Ureter (tissue), 1 donor: ENCODE measurements at regions not wholly inside any gene's neighbourhood (a gene's known extent, or its start where the extent isn't known, plus 50 kb on each side); places are given as distances from the start of the nearest gene placed in this dataset.

Experiments used
- DNase-seq: peaks from one replicate; pipeline ENCODE4 v3.0.0-alpha.2; 2020; ENCODE audit warnings: low spot score
- donor health status: DM: yes; HTN: yes; CAD: no.

DNA sequence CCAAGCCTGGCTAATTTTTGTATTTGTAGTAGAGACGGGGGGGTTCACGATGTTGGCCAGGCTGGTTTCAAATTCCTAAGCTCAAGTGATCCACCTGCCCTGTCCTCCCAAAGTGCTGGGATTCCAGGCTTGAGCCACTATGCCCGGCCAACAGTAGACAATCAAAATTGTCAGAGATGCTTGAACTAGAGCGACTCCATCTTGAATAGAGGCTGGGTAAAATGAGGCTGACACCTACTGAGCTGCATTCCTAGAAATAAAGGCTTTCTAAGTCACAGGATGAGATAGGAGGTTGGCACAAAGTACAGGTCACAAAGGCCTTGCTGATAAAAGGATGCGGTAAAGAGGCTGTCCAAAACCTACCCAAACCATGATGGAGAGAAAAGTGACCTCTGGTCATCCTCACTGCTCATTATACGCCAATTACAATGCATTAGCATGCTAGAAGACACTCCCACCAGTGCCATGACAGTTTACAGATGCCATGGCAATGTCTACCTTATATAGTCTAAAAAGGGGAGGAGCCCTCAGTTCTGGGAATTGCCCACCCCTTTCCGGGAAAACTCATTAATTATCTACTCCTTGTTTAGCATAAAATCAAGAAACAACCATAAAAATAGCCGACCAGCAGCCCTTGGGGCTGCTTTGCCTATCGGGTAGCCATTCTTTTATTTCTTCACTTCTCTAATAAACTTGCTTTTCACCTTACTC lies 134.5 kb downstream of the BAMBI start:
- DNase-seq: no peak

DNA sequence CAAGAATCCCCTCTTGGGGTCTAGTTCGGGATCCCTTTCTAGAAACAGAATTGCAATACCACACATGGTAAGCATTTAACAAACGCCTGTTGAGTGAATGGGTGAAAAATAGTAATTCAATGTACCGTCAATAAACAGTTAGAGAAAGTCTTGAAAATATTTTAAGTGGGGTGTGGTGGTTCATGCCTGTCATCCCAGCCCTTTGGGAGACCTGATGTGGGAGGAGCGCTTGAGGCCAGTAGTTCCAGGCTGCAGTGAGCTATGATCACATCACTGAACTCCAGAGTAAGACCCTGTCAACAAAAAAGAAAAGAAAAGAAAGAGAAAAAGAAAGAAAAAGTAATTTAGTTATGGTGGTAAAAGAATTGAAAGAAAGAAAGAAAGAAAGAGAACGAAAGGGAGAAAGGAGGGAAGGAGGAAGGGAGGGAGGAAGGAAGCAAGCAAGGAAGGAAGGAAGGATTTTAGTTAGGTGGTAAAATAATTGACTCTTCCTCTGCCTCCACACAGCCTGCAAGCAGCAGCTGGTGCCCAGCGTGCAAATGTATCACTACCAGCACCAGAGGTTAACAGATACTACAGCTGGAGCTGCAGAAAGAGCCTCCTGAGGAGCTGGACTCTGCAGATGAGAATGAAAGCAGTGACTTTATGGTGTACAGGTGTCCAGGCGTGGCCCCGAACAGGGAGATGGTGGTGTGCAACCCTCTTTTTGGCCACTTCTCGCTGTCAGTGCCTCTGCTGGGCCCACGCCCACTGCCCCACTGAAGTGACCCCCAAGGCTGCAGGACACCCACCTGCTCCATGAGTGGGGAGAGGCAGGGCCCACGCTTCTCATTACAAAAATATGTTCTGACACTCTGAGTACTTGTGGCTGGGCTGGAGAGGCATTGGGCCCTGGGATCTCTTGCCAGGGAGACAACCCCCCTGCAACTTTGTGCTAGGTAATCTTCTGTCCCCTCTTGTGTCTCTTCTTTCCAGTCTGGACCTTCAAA lies 135.4 kb downstream of the BAMBI start:
- DNase-seq: no peak

DNA sequence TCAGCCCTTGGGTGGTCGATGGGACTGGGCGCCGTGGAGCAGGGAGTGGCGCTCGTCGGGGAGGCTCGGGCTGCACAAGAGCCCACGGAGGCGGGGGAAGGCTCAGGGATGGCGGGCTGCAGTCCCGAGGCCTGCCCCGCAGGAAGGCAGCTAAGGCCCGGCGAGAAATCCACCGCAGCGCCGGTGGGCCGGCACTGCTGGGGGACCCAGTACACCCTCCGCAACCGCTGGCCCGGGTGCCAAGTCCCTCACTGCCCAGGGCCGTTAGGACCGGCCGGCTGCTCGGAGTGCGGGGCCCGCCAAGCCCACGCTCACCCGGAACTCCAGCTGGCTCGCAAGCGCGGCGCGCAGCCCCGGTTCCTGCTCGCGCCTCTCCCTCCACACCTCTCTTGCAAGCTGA lies 138.4 kb downstream of the BAMBI start:
- no peak for DNase-seq

DNA sequence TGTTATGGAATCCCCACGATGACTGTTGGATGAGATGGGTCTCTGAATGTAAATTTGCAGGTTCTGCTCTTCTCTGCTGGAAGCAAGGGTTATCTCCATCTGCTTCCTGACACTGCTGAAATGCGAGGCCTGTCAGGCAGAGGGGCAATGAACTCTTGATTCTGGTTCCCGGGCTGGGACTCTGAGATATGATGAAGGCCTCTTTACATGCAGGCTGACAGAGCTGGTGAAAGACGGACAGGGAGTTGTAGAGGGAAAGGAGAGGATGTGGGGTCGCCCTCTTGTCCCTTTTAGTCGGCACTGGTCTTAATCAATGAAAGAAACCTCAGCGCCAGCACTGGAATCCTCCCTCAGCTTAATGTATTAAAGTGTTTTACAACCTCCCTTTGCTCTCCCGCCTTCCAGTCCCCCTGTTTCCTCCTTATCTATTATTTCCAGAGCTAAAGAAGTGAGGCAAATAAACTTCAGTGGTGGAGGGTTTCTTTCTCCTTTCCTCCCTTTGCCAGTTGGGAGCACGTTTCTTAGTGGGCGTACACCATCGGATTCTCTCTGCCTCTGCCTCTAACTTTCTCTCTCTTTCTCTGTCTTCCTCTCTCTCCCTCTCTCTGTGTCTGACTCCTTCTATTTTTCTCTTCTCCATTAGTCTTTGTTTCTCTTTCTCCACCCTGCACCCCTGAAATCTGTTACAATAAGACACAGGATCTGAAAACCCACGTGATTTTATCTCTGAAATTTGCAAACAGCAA lies 145.6 kb downstream of the BAMBI start:
- DNase-seq: no peak

DNA sequence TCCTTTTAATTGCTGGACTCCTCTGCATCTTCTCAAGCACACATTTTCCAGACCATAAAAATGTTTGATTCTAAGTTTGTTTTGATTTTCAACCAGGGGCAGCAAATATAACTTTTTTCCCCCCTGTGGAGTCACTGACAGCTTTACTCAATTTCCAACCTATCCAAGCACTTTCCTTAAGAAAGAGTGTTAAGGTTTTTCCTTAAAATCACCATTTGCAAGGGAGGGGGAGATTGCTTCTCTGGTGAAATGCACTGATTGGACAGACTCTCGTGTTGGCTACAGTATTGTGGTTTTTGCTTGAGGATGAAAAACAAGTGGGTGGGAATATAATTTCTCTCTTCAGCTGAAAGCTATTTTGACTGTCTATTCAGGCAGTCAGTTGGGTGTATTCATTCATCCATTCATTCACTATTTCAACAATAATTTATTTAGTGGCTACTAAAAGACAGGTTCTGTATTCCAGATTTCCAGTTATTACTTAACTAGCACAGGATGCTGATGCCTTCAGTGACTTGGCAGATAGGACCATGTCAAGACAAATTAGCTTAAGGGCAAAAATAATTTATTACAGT lies 146.3 kb downstream of the BAMBI start:
- no peak for DNase-seq

DNA sequence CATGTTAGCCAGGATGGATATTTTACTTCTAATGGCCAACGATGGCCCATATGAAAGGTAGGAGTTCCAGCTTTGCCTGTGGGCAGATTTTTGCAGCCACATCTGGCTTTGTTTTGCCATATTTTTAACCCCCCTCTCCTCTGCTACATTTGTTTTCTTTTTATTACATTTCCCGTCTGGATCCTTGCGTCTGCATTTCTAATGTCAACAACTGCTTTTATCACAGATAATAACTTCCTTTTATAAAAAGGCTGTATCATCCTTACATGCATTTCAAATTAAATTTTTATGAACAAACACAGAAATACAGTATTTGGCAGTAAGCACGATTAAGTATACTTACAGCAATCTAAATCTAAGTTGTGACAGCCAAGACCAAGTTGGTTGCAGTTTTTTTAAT lies 156.0 kb downstream of the BAMBI start:
- no peak for DNase-seq

DNA sequence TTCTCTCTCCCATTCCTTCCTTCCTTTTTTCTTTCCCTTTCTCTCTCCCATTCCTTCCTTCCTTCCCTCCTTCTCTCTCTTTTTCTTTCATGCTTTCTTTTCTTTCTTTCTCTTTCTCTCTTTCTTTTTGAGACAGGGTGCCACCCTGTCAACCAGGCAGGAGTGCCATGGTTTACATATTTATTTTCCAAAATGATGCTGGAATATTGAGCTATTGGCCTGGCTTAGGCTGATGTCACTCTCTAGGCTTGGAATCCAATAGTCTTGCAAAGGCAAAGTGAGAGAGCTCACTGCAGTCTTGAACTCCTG lies 159.1 kb downstream of the BAMBI start:
- DNase-seq: no peak

DNA sequence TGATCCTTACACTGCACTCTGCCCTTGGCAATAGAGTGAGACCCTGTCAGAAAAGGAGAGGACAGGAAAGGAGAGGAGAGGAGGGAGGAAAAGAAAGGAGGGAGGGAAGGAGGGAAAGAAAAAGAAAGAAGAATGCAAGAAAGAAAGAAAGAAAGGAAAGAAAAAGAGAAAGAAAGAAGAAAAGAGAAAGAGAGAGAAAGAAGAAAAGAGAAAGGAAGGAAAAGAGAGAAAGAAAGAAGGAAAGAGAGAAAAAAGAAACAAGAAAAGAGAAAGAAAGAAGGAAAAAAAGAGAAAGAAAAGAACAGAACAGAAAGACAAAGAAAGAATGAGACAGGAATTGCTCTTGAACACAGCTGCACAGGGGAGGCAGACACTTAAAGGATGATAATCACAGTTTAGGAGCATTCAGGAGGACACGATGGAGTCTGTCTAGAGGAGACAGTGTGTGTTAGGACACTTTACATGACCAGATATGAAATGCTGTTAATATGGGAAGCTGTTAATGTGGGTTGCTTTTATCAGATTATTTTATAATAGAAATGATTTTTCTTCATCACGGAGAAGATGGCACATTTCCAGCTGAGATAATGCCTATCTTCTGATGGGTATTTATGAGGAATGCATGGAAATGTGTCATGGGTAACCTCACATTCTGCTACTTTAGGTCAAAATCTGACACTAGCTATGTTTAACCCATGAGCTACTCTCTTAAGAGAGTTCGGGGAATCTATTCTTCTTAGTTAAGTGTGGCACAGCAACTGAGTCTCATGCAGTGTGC lies 160.5 kb downstream of the BAMBI start:
- no peak for DNase-seq

DNA sequence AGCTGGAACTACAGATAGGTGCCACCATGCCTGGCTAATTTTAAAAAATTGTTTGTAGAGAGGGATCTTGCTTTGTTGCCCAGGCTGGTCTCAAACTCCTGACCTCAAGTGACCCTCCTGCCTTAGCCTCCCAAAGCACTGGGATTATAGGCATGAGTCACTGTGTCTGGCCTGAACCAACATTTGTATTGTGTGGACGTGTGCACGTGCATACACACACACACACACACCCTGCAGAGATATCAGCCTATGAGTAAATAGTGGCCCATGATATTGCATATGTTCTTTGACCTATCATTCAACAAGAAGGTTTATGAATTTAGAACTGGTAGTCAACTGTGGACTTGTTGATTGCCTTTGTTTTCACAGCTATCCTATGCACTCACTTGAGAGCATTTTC lies 161.6 kb downstream of the BAMBI start:
- DNase-seq: no peak

DNA sequence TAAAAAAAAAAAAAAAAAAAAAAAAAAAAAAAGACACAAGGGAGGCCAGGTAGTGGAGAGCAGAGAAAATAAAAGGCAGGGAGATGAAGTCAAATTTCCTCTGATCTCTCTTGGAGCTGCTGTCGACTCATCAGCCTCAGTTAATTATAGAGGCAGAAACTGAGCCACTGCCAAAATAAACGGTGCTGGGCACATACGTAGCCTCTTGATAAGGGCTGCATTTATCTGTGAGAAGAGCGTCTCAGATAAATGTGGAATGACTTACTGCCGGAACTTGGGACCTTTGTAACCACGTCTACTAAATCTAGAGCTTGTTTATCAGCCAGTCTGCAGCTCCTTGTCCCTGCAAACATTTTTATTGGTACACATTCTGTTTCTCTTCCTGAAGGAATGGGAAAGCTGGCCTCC lies 162.3 kb downstream of the BAMBI start:
- DNase-seq: no peak

DNA sequence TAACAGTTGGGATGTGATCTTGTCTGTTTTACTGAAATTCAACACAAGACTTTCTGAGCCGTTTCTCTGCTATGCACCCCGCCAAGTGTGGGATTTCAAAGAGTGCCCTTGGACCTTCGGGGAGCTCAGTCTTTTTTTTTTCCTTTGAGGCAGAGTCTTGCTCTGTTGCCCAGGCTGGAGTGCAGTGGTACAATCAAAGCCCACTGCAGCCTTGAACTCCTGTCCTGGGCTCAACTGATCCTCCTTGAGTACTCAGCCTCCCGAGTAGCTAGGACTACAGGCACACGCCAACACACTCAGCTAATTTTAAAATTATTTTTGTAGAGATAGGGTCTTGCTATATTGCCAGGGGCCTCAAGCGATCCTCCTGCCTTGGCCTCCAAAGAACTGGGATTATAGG lies 162.9 kb downstream of the BAMBI start:
- DNase-seq: no peak

DNA sequence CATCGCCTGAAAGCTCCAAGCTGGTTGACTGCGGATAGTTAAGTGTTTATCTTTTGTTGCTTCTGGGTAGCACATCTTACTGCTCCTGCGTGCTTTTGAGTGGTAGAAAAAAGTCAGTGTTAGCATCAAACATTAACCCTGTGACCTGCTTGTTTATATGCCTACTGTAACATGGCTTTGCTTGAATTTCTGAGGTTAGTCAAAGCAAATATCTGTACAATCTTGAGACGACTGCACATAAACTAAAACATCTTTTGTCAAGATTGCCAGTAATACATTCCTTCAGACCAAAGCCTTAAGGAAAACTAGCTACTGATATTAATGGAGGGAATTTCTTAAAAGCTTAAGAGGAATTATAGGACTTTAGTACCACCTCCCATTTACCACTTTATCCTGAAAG lies 163.7 kb downstream of the BAMBI start:
- no peak for DNase-seq

DNA sequence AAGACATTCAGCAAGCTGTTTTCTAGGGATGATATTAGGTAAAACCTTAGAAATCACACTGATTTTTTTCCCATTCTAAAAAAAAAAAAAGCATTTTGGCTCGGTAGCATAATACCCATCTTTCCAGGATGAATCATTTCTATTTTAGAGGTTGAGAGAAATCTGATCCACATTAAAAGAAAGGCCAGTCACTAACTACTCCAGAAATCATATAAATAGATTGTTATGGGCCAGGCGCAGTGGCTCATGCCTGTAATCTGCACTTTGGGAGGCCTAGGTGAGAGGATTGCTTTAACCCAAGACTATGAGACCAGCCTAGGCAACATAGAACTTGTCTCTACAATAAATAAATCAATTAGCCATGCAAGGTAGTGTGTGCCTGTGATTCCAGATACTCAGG lies 164.3 kb downstream of the BAMBI start:
- no peak for DNase-seq

DNA sequence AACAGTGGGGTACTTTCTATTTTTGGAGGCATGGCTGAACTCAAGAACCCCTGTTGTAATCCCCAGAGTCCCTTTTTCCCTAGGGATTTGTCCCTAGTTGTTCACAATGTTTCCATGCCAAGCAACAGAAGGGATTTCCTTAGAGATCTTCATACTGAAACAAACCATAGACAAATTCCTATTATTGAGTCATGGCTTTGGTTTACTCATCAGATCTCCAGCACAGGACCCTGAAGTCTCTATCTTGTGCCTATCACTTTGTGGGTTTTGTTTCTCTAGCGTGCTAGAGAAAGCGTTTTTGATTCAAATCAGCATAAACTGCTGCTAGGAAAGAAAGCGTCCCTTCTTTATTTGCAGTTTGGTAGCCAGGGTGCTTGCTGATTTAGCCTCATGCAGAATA lies 165.0 kb downstream of the BAMBI start:
- DNase-seq: no peak

DNA sequence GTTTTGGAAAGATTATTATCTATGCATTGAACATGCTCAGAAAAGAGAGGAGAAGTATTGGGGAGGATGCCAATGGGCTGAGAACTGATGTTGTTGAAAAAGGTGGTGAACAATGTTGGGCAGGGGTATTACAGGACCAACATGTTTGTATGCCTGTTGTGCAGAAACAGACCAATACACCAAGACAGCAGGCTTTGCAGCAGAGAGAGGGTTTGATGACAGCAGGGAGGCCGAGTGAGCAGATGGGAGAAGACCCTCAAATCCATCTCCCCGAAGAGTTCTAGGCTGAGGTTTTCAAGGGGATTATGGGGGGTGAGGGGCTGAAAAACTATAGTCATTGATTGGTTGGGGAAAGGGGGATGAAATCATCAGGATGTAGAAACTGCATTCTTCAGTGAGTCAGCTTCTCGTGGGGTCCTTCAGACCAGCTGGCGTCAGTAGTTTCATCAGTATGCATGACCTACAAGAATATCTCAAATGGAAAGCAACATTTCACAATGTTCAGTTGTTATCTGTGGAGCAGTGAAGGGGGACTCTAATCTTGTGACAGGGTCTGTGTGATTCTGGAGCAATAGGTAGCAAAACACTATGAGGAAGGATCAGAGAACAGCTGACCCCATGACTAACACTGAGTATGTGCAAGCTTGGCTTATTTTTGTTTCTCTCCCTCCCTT lies 167.8 kb downstream of the BAMBI start:
- no peak for DNase-seq

DNA sequence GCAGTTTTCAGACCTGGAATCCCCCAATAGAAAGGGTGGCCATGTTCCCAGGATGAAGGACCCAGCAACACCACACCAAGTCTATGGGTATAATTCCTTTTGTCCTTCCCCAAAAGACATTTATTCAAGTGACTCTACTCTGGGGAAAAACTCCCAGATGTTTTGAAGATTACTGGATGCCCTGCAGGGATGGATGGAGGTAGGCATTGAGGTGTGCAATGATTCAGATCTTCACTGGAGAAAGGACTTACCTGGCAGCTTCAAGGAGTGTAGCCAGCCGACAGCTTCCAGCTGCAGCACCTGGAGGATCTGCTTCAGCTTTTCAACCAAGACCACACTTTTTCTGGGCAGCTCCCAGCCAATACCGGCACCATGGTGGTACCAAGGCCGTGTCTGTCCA lies 172.0 kb downstream of the BAMBI start:
- no peak for DNase-seq

DNA sequence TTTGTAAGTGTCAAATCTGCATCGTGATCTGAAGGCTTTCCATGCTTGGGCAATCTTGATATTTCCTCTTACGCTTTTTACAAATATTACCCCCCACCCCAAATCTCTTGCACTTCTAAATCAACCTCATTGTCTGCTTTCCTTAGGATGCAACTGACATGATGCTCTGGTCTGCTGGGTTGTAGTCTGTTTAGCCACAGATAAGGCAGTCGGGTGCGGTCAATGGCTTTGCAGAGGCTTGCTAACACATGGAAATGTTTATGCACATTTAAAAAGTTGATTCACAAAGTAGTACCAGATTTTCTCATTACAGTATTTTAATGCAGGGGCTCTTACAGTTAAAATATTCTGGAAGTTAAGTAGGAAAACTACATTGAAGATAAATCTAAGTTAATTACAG lies 172.5 kb downstream of the BAMBI start:
- no peak for DNase-seq

DNA sequence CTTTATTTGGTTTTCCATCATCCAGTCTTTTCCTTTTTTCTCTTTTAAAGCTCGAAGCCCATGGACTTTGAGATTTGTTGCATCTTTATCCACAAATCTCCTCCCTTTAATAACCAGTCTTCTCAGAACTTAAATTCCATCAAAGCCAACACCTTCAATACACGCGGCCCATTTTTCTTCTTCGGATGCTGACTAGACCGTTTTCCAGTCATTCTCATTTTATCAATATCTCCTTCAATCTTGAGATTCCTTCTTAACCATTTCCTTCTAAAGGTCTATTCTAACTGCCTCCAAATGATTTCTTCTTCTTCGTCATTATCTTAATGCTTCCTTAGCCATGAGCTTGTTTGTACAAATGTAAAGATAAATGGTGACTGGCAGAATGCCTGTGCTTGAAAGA lies 173.5 kb downstream of the BAMBI start:
- DNase-seq: no peak

DNA sequence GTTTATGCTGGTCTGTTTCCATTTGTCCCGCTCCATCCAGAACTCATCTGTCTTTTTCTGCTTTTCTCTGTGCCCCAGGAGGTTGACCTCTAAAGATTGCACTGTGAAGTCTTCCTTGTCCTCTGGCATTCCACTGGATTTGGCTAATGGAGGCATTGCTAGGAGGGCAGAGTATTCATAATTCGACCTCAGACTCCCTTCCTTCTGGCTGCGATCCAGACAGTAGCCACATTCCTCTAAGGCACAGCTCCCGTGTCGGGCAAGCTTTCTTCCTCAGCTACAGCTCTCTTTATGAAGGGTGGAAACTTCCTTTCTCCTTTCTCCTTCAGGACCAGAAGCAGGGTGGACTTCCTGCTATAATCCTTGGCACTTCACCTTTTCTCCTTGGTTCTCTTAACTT lies 175.9 kb downstream of the BAMBI start:
- no peak for DNase-seq

DNA sequence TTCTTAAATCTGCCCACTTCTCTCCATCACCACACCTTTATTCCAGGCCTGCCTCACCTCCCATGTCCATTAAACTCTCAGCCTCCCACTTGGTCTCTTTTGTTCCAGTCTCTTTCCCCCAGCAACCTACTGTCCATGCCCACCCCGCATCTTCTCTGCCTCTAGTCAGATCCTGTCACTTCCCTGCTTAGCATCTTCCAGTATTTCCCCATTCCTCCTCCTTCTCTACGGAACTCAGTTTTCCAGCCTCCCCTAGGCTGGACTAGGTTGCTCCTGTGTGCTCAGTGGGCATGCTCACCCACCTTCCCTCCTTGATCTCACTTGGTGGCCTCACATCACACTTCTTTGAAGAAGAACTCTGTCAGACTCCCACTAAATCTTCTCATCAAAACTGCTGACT lies 179.8 kb downstream of the BAMBI start:
- no peak for DNase-seq

DNA sequence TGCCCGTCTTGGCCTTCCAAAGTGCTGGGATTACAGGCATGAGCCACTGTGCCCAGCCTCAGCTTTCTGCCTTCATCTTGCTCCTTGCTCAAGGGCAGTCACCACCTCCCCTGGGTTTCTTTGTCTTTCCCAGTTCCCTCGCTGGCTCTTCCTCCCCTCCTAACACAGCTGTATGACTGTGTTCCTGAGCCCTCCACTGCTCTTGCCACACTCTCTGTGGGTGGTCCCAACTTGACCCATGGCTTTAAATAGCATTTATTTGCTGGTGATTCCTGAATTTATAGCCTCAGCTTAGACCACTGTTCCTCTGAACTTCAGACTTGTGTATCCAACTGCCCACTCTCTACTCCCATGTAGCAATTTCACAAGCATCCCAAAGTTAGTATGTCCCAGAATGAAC lies 181.3 kb downstream of the BAMBI start:
- no peak for DNase-seq
